GM23338 (cell line): ENCODE measurements at regions not wholly inside any gene's neighbourhood (a gene's known extent, or its start where the extent isn't known, plus 50 kb on each side); places are given as distances from the start of the nearest gene placed in this dataset.

Experiments used
- ATAC-seq: fragments of 200-7000 bp; cut with Tn5 transposase; 3 replicates; pipeline ENCODE4 v1.9.1; 2020
- DNase-seq: peaks from one replicate; pipeline ENCODE4 v3.0.0-alpha.2; 2015; ENCODE audit warnings: low spot score
- H2AFZ ChIP-seq: fragments of 200-600 bp; sonication (generic); 2 replicates; pipeline ENCODE4 v1.8.0; 2016; ENCODE audit warnings: antibody characterized with exemption, mild to moderate bottlenecking, moderate library complexity
- H3F3A ChIP-seq: fragments of 200-600 bp; sonication (generic); replicated peaks from 2 replicates; pipeline ENCODE4 v1.8.0; 2017; ENCODE audit warnings: antibody characterized with exemption, mixed run types, low read depth
- H3K27ac ChIP-seq: fragments of 200-600 bp; sonication (generic); 2 replicates; pipeline ENCODE4 v1.6.1; 2016; ENCODE audit warnings: low read depth
- H3K27me3 ChIP-seq: fragments of 200-600 bp; sonication (generic); 2 replicates; pipeline ENCODE4 v1.8.0; 2016; ENCODE audit warnings: mild to moderate bottlenecking, mixed run types, moderate library complexity; ENCODE audit not compliant: insufficient read depth
- H3K36me3 ChIP-seq: fragments of 200-600 bp; sonication (generic); 2 replicates; pipeline ENCODE4 v1.8.0; 2016; ENCODE audit warnings: mild to moderate bottlenecking; ENCODE audit not compliant: insufficient read depth
- H3K4me1 ChIP-seq: fragments of 200-600 bp; sonication (generic); 2 replicates; pipeline ENCODE4 v1.8.0; 2016; ENCODE audit warnings: mild to moderate bottlenecking, moderate library complexity; ENCODE audit not compliant: insufficient read depth
- H3K4me2 ChIP-seq: fragments of 200-600 bp; sonication (generic); 2 replicates; pipeline ENCODE4 v1.7.1; 2017; ENCODE audit warnings: mixed run types
- H3K4me3 ChIP-seq: fragments of 200-600 bp; sonication (generic); 2 replicates; pipeline ENCODE4 v1.6.1; 2016; ENCODE audit warnings: mixed run types
- H3K79me2 ChIP-seq: fragments of 200-600 bp; sonication (generic); replicated peaks from 2 replicates; pipeline ENCODE4 v1.8.0; 2017; ENCODE audit warnings: mild to moderate bottlenecking; ENCODE audit not compliant: insufficient read depth
- H3K9me2 ChIP-seq: fragments of 200-600 bp; sonication (generic); 2 replicates; pipeline ENCODE4 v1.8.0; 2017; ENCODE audit not compliant: insufficient read depth
- H4K20me1 ChIP-seq: fragments of 200-600 bp; sonication (generic); replicated peaks from 2 replicates; pipeline ENCODE4 v1.8.0; 2017; ENCODE audit warnings: mild to moderate bottlenecking; ENCODE audit not compliant: insufficient read depth
- H3K27ac Mint-ChIP-seq: 2 replicates; pipeline ENCODE4 v1.8.0; 2020; ENCODE audit warnings: inconsistent platforms, mild to moderate bottlenecking, moderate library complexity, mixed read lengths
- H3K27me3 Mint-ChIP-seq: 3 replicates; pipeline ENCODE4 v1.8.0; 2022; ENCODE audit warnings: low read depth, mild to moderate bottlenecking, moderate library complexity, mixed read lengths, inconsistent platforms; ENCODE audit not compliant: insufficient read depth, poor library complexity
- H3K36me3 Mint-ChIP-seq: 3 replicates; pipeline ENCODE4 v1.8.0; 2021; ENCODE audit warnings: low read depth, mild to moderate bottlenecking, inconsistent platforms, moderate library complexity, mixed read lengths
- H3K4me1 Mint-ChIP-seq: 3 replicates; pipeline ENCODE4 v1.8.0; 2020; ENCODE audit warnings: mild to moderate bottlenecking, inconsistent platforms, mixed read lengths
- H3K4me3 Mint-ChIP-seq: 3 replicates; pipeline ENCODE4 v1.8.0; 2021; ENCODE audit warnings: moderate library complexity, mild to moderate bottlenecking, inconsistent platforms, mixed read lengths
- H3K9me3 Mint-ChIP-seq: 3 replicates; pipeline ENCODE4 v1.8.0; 2020; ENCODE audit warnings: moderate library complexity, mild to moderate bottlenecking, inconsistent platforms, mixed read lengths
- CREB1 ChIP-seq: fragments of 250-450 bp; sonication (Bioruptor Pico); IDR thresholded peaks from 2 replicates; pipeline ENCODE4 v1.5.0; 2020; ENCODE audit warnings: low read depth, mild to moderate bottlenecking, moderate library complexity
- ETS1 ChIP-seq: IDR thresholded peaks from 2 replicates; pipeline ENCODE4 v1.6.1; 2016; ENCODE audit warnings: antibody characterized with exemption
- EZH2phosphoT487 ChIP-seq: fragments of 200-600 bp; sonication (generic); IDR thresholded peaks from one replicate; pipeline ENCODE4 v1.8.1; 2018; ENCODE audit warnings: antibody characterized with exemption; ENCODE audit not compliant: unreplicated experiment
- JUNB ChIP-seq: IDR thresholded peaks from one replicate; pipeline ENCODE4 v1.6.1; 2016; ENCODE audit warnings: antibody characterized with exemption; ENCODE audit not compliant: unreplicated experiment
- NANOG ChIP-seq: IDR thresholded peaks from 2 replicates; pipeline ENCODE4 v1.6.1; 2016; ENCODE audit warnings: antibody characterized with exemption, borderline replicate concordance
- POLR2AphosphoS5 ChIP-seq: IDR thresholded peaks from 2 replicates; pipeline ENCODE4 v1.6.1; 2016; ENCODE audit warnings: antibody characterized with exemption, low read depth
- REST ChIP-seq: IDR thresholded peaks from one replicate; pipeline ENCODE4 v1.6.1; 2018; ENCODE audit warnings: antibody characterized with exemption; ENCODE audit not compliant: unreplicated experiment
- STAT1 ChIP-seq: IDR thresholded peaks from one replicate; pipeline ENCODE4 v1.6.1; 2016; ENCODE audit warnings: antibody characterized with exemption; ENCODE audit not compliant: unreplicated experiment
- ZNF114 ChIP-seq: fragments of 250-450 bp; sonication (Bioruptor Pico); IDR thresholded peaks from 2 replicates; pipeline ENCODE4 v1.5.0; 2020; ENCODE audit warnings: mild to moderate bottlenecking, moderate library complexity
- ZNF331 ChIP-seq: fragments of 250-450 bp; sonication (Bioruptor Pico); IDR thresholded peaks from 2 replicates; pipeline ENCODE4 v1.5.0; 2020; ENCODE audit warnings: low read depth, mild to moderate bottlenecking, moderate library complexity
- ZNF462 ChIP-seq: fragments of 250-450 bp; sonication (Bioruptor Pico); IDR thresholded peaks from 2 replicates; pipeline ENCODE4 v1.5.0; 2020; ENCODE audit warnings: mild to moderate bottlenecking, moderate library complexity
- TF ChIP-seq, protein P1 (sequence below), 2 experiments: fragments of 200-600 bp in 1 of 2; sonication (generic) in 1 of 2; conservative IDR thresholded peaks; 2 replicates each; pipeline versions ENCODE4 v1.5.1 to v1.6.1; 2016 to 2017; ENCODE audit warnings: antibody characterized with exemption in 2 of 2, low read depth in 2 of 2, mild to moderate bottlenecking in 2 of 2, moderate library complexity in 1 of 2

- no peak for TF ChIP-seq ZNF462 (CRISPR knock-in tag)
- no peak for TF ChIP-seq STAT1
- no peak for TF ChIP-seq ZNF114 (CRISPR knock-in tag)
- TF ChIP-seq JUNB = no peak
Measured at GRCh38 chr13:50244355-50244712, 229.1 kb downstream of the KCNRG start (continued).

GRCh38 chr13:50244713-50245574 lies 229.7 kb downstream of the KCNRG start:
- Histone ChIP-seq H4K20me1 (no peaks in the 10 kb centered on the region), H3F3A (no peaks in the 10 kb centered on the region), H3K4me3 (no peak overlapping the region), H2AFZ (no peak overlapping the region), H3K36me3 (no peaks in the 10 kb centered on the region), H3K79me2 (no peaks in the 10 kb centered on the region), H3K4me2 (no peak overlapping the region), H3K4me1 (no peaks in the 10 kb centered on the region), H3K9me2 (no peaks in the 10 kb centered on the region), H3K27me3 (no peaks in the 10 kb centered on the region), H3K27ac (no peak overlapping the region)
- Mint-ChIP-seq H3K4me3 (no peak overlapping the region), H3K27me3 (peaks cover 2% of the 10 kb centered on the region), H3K4me1 (peaks cover 8% of the 10 kb centered on the region; the same call in 1 of the 3 replicates), H3K36me3 (no peaks in the 10 kb centered on the region), H3K9me3 (no peaks in the 10 kb centered on the region), H3K27ac (no peak overlapping the region)
- ATAC-seq (no peak), DNase-seq (no peak)
- TF ChIP-seq JUNB = no peak
- no peak for TF ChIP-seq ZNF331 (CRISPR knock-in tag)
- TF ChIP-seq, protein P1, sequence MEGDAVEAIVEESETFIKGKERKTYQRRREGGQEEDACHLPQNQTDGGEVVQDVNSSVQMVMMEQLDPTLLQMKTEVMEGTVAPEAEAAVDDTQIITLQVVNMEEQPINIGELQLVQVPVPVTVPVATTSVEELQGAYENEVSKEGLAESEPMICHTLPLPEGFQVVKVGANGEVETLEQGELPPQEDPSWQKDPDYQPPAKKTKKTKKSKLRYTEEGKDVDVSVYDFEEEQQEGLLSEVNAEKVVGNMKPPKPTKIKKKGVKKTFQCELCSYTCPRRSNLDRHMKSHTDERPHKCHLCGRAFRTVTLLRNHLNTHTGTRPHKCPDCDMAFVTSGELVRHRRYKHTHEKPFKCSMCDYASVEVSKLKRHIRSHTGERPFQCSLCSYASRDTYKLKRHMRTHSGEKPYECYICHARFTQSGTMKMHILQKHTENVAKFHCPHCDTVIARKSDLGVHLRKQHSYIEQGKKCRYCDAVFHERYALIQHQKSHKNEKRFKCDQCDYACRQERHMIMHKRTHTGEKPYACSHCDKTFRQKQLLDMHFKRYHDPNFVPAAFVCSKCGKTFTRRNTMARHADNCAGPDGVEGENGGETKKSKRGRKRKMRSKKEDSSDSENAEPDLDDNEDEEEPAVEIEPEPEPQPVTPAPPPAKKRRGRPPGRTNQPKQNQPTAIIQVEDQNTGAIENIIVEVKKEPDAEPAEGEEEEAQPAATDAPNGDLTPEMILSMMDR (conservative IDR thresholded peaks at IDR 0.05; ENCODE audit: low read depth in 2 of 2) = no peak
- no peak for TF ChIP-seq STAT1
- TF ChIP-seq POLR2AphosphoS5 = no peak
- TF ChIP-seq NANOG = no peak
- no peak for TF ChIP-seq REST
- no peak for TF ChIP-seq EZH2phosphoT487
- no peak for TF ChIP-seq ETS1
- TF ChIP-seq CREB1 (CRISPR knock-in tag) = no peak
